ENCODE measurements at regions not wholly inside any gene's neighbourhood (a gene's known extent, or its start where the extent isn't known, plus 50 kb on each side); places are given as distances from the start of the nearest gene placed in this dataset.

DNA sequence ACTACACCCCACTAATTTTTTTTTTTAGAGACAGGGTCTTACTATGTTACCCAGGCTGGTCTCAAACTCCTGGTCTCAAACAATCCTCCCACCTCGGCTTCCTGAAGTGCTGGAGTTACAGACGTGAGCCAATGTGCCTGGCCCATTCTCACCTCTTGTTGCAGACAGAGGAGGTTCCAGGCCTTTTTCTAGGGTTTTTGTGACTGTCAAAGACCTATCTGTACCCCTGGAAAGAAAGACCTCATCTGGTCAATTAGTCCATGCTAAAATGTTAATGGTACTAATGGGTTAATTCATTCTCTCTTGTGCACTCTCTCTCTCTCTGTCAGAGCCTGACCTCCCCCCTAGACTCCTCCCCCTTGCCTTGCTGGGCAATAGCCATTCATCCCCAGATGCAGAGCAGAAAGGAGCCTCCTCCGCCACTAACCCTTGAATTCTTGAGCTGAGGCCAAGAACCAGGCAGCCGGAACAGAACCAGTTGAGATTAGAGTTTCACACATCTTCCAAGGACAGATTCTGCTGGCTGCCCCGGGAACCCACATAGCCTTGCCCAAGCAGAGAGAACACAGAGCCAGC, 209.7 kb downstream of the SKIDA1 start:
- H3K4me3 ChIP-seq (ENCODE audit: low read depth, low read length): no peak overlapping the region
- TF ChIP-seq, protein P1, sequence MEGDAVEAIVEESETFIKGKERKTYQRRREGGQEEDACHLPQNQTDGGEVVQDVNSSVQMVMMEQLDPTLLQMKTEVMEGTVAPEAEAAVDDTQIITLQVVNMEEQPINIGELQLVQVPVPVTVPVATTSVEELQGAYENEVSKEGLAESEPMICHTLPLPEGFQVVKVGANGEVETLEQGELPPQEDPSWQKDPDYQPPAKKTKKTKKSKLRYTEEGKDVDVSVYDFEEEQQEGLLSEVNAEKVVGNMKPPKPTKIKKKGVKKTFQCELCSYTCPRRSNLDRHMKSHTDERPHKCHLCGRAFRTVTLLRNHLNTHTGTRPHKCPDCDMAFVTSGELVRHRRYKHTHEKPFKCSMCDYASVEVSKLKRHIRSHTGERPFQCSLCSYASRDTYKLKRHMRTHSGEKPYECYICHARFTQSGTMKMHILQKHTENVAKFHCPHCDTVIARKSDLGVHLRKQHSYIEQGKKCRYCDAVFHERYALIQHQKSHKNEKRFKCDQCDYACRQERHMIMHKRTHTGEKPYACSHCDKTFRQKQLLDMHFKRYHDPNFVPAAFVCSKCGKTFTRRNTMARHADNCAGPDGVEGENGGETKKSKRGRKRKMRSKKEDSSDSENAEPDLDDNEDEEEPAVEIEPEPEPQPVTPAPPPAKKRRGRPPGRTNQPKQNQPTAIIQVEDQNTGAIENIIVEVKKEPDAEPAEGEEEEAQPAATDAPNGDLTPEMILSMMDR (IDR thresholded peaks at IDR 0.05; ENCODE audit: borderline replicate concordance, insufficient read depth, low read depth, low read length): no peak

DNA sequence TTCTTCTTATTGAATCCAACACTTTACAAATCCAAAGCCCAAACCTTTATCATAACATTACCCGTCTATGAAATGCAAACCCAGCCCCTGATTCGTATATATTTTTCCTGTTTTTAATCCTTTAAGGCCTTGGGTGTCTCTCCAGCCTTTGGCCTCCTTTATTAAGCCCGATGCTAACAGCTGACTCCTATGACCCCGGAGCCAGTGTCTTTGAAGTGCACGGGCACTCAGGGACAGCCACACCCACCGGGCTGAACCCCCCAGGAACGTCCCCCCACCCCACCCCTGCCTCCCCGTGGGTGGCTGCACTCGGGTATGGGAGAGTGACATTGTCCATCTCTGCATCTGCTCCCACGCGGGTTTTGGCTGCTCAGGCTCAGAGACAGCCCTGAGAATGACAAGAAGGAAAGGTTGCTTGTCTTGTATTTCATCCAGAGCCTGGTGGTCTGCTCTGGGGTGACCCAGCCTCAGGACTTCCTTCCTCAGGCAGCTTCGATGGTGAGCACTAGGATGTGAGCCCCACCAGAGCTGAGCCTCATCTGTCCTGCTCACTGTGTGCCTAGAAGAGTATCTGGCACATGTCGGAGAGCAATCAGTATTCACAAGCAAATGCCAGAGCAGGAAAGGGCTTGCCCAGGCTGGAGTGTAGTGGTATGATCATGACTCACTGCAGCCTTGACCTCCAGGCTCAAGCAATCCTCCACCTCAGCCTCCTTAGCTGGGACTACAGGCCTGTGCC, 210.4 kb downstream of the SKIDA1 start:
- H3K4me3 ChIP-seq (ENCODE audit: low read depth, low read length): no peak overlapping the region
- TF ChIP-seq, protein P1 (IDR thresholded peaks at IDR 0.05; ENCODE audit: borderline replicate concordance, insufficient read depth, low read depth, low read length): no peak

DNA sequence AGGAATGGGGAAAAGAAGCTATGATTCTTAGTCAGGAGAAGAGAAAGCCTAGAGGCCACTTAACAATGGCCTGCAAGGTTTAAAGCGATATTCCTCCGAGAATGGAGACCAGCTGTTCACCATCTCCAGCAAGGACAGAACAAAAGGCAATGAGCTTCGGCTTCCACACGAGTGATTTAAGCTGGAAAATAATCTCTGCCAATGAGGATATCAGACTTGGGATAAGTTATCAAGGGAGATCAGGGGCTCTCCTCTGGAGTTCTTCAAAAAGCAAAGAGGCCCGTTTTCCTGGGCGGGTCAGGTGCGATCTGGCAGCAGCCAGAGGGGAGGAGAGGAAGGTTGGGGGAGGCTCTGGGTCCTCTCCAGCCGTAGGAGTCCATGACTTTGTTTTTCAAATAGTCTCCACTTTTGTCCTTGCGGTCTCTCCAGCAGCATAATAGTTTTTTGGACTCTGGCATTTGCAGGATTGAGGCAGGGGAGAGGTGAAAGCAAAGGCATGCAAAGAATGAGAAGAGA, 211.3 kb downstream of the SKIDA1 start:
- no peak overlapping the region for H3K4me3 ChIP-seq (ENCODE audit: low read depth, low read length)
- TF ChIP-seq, protein P1 (IDR thresholded peaks at IDR 0.05; ENCODE audit: borderline replicate concordance, insufficient read depth, low read depth, low read length): no peak

DNA sequence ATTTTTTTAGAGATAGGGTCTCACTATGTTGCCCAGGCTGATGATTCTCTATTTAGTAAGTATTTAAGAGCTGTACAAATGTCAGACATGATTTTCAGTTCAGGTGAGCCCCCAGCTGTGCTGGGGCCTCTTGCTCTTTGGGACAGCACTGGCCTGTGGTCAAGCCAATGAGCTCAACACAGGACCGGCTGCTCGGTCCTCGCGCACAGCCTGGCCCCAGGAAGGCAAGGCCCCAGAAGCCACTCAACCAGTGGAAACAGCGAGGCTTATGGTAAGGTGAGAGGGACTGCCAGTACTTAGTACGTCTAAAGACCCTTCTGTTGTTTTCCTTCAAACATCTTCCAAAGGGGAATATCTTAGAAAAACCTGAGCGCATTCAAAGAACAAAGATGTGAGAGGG, 211.8 kb downstream of the SKIDA1 start:
- TF ChIP-seq, protein P1 (IDR thresholded peaks at IDR 0.05; ENCODE audit: borderline replicate concordance, insufficient read depth, low read depth, low read length): no peak
- no peak overlapping the region for H3K4me3 ChIP-seq (ENCODE audit: low read depth, low read length)

DNA sequence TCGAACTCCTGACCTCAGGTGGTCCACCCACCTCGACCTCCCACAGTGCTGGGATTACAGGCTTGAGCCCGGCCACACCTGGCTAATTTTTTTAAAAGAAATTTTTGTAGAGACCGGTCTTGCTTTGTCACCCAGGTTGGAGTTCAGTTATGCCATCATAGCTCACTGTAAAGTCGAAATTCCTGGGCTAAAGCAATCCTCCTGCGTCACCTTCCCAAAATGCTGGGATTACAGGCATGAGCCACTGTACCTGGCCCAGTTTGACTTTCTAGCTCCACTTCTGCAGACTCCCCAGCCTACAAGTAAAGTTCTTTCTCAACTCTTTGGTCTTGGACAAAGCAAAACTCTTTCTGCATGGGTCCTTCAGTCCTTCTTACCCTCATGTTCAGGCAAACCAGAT, 214.1 kb downstream of the SKIDA1 start:
- H3K4me3 ChIP-seq (ENCODE audit: low read depth, low read length): no peak overlapping the region
- TF ChIP-seq, protein P1 (IDR thresholded peaks at IDR 0.05; ENCODE audit: borderline replicate concordance, insufficient read depth, low read depth, low read length): no peak

DNA sequence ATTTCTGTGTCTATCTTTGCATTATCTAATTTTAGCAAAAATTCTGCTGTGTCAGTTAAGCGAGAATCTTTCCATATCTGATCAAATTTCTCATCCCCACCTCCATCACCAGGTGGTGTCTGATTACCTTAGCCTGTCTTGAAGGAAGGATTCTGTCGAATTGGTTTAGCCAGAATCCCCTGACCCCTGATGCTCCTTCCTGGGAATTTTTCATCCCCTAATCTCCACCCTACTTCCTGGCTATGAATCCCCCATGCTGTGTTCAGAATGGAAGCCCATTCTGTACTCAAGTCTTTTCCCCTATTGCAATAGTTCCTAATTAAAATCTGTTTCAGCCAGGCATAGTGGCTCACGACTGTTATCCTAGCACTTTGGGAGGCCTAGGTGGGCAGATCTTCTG, 216.1 kb downstream of the SKIDA1 start:
- H3K4me3 ChIP-seq (ENCODE audit: low read depth, low read length): no peak overlapping the region
- TF ChIP-seq, protein P1 (IDR thresholded peaks at IDR 0.05; ENCODE audit: borderline replicate concordance, insufficient read depth, low read depth, low read length): no peak

DNA sequence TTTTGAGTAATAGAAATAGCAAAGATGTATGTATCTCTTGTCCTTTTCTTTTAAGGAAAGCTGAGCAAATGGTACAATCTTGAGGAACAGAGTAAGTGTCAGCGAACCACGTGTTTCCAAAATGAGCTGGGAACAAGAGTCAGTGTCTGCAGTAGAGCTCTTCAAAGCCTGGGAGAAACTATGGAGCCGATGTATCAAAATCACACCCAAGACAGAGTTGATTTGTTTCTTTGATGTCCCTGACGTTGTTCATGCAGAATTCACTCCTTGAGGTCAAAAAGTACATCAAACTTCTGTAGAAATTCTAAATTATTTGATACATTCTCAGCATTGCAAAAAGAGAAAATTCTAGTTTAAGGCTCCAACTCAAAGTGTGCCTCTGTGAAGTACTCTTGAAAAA, 216.5 kb downstream of the SKIDA1 start:
- no peak overlapping the region for H3K4me3 ChIP-seq (ENCODE audit: low read depth, low read length)
- TF ChIP-seq, protein P1 (IDR thresholded peaks at IDR 0.05; ENCODE audit: borderline replicate concordance, insufficient read depth, low read depth, low read length): no peak

Data from GM12875 (cell line).